ENCODE measurements at regions not wholly inside any gene's neighbourhood (a gene's known extent, or its start where the extent isn't known, plus 50 kb on each side); places are given as distances from the start of the nearest gene placed in this dataset.

- H2AFZ ChIP-seq (ENCODE audit: low read depth, low read length), result no peak overlapping the region
- H3K4ac ChIP-seq (ENCODE audit: low read depth in 1 of 2, low read length in 2 of 2), result no peak overlapping the region
- H3K27ac ChIP-seq (ENCODE audit: low read length, poor library complexity, severe bottlenecking), result no peak overlapping the region
- no peak for DNase-seq
- H3K79me1 ChIP-seq (replicated peaks; ENCODE audit: low read length, poor library complexity, severe bottlenecking), result no peaks in the 10 kb centered on the region
- H3K4me2 ChIP-seq (ENCODE audit: low read length, poor library complexity, severe bottlenecking), result no peak overlapping the region
- H4K8ac ChIP-seq (ENCODE audit: low read length), result no peak overlapping the region
- no peak overlapping the region for H3K4me3 ChIP-seq (ENCODE audit: insufficient read depth in 1 of 2, low read depth in 1 of 2, low read length in 2 of 2)
- no peaks in the 10 kb centered on the region for H3K4me1 ChIP-seq (ENCODE audit: control insufficient read depth, insufficient read depth, low read depth, low read length)
- H2BK12ac ChIP-seq (ENCODE audit: low read length in 2 of 2), result no peak overlapping the region
- no peak overlapping the region for H3K14ac ChIP-seq (ENCODE audit: low read length in 2 of 2)
- no peak overlapping the region for H3K18ac ChIP-seq (ENCODE audit: low read depth in 1 of 2, low read length in 2 of 2)
- no peak overlapping the region for H3K23ac ChIP-seq (ENCODE audit: low read length in 2 of 2)
- WGBS, result 84% methylated on average over 2 of the region's 4 CpGs
- H3K27me3 ChIP-seq (ENCODE audit: control insufficient read depth in 1 of 2, insufficient read depth in 1 of 2, low read length in 2 of 2), result peaks cover 0 to 42% of the 10 kb centered on the region in 2 experiments
- H4K91ac ChIP-seq (ENCODE audit: low read length), result no peak overlapping the region
- H2BK15ac ChIP-seq (ENCODE audit: low read depth, poor library complexity, severe bottlenecking), result no peak overlapping the region
- H2BK5ac ChIP-seq (ENCODE audit: low read depth, low read length, poor library complexity, severe bottlenecking), result no peak overlapping the region
- no peak overlapping the region for H2BK120ac ChIP-seq (ENCODE audit: low read depth, low read length)
- no peaks in the 10 kb centered on the region for H3K36me3 ChIP-seq (ENCODE audit: control insufficient read depth in 1 of 2, insufficient read depth in 2 of 2, low read depth in 1 of 2, low read length in 2 of 2)
- no peaks in the 10 kb centered on the region for H3K9me3 ChIP-seq (ENCODE audit: control insufficient read depth, low read length)
- no peak overlapping the region for H3K9ac ChIP-seq (ENCODE audit: low read length)
- no peak overlapping the region for H2AK5ac ChIP-seq (ENCODE audit: low read length, severe bottlenecking)
Measured at GRCh38 chr1:94345148-94345721, 73.0 kb upstream of the ABCD3 start.

GRCh38 chr1:94342416-94342815 is 75.8 kb upstream of the ABCD3 start:
- no peaks in the 10 kb centered on the region for H3K36me3 ChIP-seq (ENCODE audit: control insufficient read depth in 1 of 2, insufficient read depth in 2 of 2, low read depth in 1 of 2, low read length in 2 of 2)
- H3K4me1 ChIP-seq (ENCODE audit: control insufficient read depth, insufficient read depth, low read depth, low read length), result no peaks in the 10 kb centered on the region
- H2AK5ac ChIP-seq (ENCODE audit: low read length, severe bottlenecking), result no peak overlapping the region
- H3K9ac ChIP-seq (ENCODE audit: low read length), result no peak overlapping the region
- no peaks in the 10 kb centered on the region for H3K9me3 ChIP-seq (ENCODE audit: control insufficient read depth, low read length)
- no peak overlapping the region for H2BK12ac ChIP-seq (ENCODE audit: low read length in 2 of 2)
- H3K27ac ChIP-seq (ENCODE audit: low read length, poor library complexity, severe bottlenecking), result no peak overlapping the region
- no peak overlapping the region for H2BK15ac ChIP-seq (ENCODE audit: low read depth, poor library complexity, severe bottlenecking)
- H3K4me3 ChIP-seq (ENCODE audit: insufficient read depth in 1 of 2, low read depth in 1 of 2, low read length in 2 of 2), result no peak overlapping the region
- H3K23ac ChIP-seq (ENCODE audit: low read length in 2 of 2), result no peak overlapping the region
- H3K79me1 ChIP-seq (replicated peaks; ENCODE audit: low read length, poor library complexity, severe bottlenecking), result no peaks in the 10 kb centered on the region
- H2AFZ ChIP-seq (ENCODE audit: low read depth, low read length), result no peak overlapping the region
- 48% methylated on average over 3 of the region's 3 CpGs for WGBS
- no peak overlapping the region for H3K4me2 ChIP-seq (ENCODE audit: low read length, poor library complexity, severe bottlenecking)
- H3K18ac ChIP-seq (ENCODE audit: low read depth in 1 of 2, low read length in 2 of 2), result no peak overlapping the region
- no peak overlapping the region for H4K8ac ChIP-seq (ENCODE audit: low read length)
- H2BK5ac ChIP-seq (ENCODE audit: low read depth, low read length, poor library complexity, severe bottlenecking), result no peak overlapping the region
- no peak overlapping the region for H3K4ac ChIP-seq (ENCODE audit: low read depth in 1 of 2, low read length in 2 of 2)
- peaks cover 0 to 37% of the 10 kb centered on the region in 2 experiments for H3K27me3 ChIP-seq (ENCODE audit: control insufficient read depth in 1 of 2, insufficient read depth in 1 of 2, low read length in 2 of 2)
- H2BK120ac ChIP-seq (ENCODE audit: low read depth, low read length), result no peak overlapping the region
- no peak overlapping the region for H4K91ac ChIP-seq (ENCODE audit: low read length)
- H3K14ac ChIP-seq (ENCODE audit: low read length in 2 of 2), result no peak overlapping the region
- no peak for DNase-seq

- Histone ChIP-seq H3K4me1 (ENCODE audit: control insufficient read depth, insufficient read depth, low read depth, low read length) (peaks cover 2% of the 10 kb centered on the region), H3K9me3 (ENCODE audit: control insufficient read depth, low read length) (no peaks in the 10 kb centered on the region), H3K18ac (ENCODE audit: low read depth in 1 of 2, low read length in 2 of 2) (no peak overlapping the region), H4K91ac (ENCODE audit: low read length) (no peak overlapping the region), H4K8ac (ENCODE audit: low read length) (no peak overlapping the region), H2AFZ (ENCODE audit: low read depth, low read length) (no peak overlapping the region), H2BK15ac (ENCODE audit: low read depth, poor library complexity, severe bottlenecking) (no peak overlapping the region), H2AK5ac (ENCODE audit: low read length, severe bottlenecking) (no peak overlapping the region), H3K14ac (ENCODE audit: low read length in 2 of 2) (no peak overlapping the region), H3K9ac (ENCODE audit: low read length) (no peak overlapping the region), H3K4me3 (ENCODE audit: insufficient read depth in 1 of 2, low read depth in 1 of 2, low read length in 2 of 2) (no peak overlapping the region), H3K4me2 (ENCODE audit: low read length, poor library complexity, severe bottlenecking) (no peak overlapping the region), H3K79me1 (replicated peaks; ENCODE audit: low read length, poor library complexity, severe bottlenecking) (no peaks in the 10 kb centered on the region), H2BK12ac (ENCODE audit: low read length in 2 of 2) (no peak overlapping the region), H3K27me3 (ENCODE audit: control insufficient read depth in 1 of 2, insufficient read depth in 1 of 2, low read length in 2 of 2) (peaks cover 0 to 35% of the 10 kb centered on the region in 2 experiments), H3K23ac (ENCODE audit: low read length in 2 of 2) (no peak overlapping the region), H2BK5ac (ENCODE audit: low read depth, low read length, poor library complexity, severe bottlenecking) (no peak overlapping the region), H2BK120ac (ENCODE audit: low read depth, low read length) (no peak overlapping the region), H3K36me3 (ENCODE audit: control insufficient read depth in 1 of 2, insufficient read depth in 2 of 2, low read depth in 1 of 2, low read length in 2 of 2) (no peaks in the 10 kb centered on the region), H3K4ac (ENCODE audit: low read depth in 1 of 2, low read length in 2 of 2) (no peak overlapping the region), H3K27ac (ENCODE audit: low read length, poor library complexity, severe bottlenecking) (no peak overlapping the region)
- 87% methylated on average over 8 of the region's 8 CpGs for WGBS
- no peak for DNase-seq
Measured at GRCh38 chr1:94339206-94339927, 78.8 kb upstream of the ABCD3 start.

GRCh38 chr1:94336991-94337390 is 81.2 kb upstream of the ABCD3 start:
- Histone ChIP-seq H3K14ac (ENCODE audit: low read length in 2 of 2) (no peak overlapping the region), H2BK5ac (ENCODE audit: low read depth, low read length, poor library complexity, severe bottlenecking) (no peak overlapping the region), H2BK120ac (ENCODE audit: low read depth, low read length) (no peak overlapping the region), H3K23ac (ENCODE audit: low read length in 2 of 2) (no peak overlapping the region), H3K4me2 (ENCODE audit: low read length, poor library complexity, severe bottlenecking) (no peak overlapping the region), H2BK15ac (ENCODE audit: low read depth, poor library complexity, severe bottlenecking) (no peak overlapping the region), H3K4me3 (ENCODE audit: insufficient read depth in 1 of 2, low read depth in 1 of 2, low read length in 2 of 2) (no peak overlapping the region), H2AK5ac (ENCODE audit: low read length, severe bottlenecking) (no peak overlapping the region), H3K27ac (ENCODE audit: low read length, poor library complexity, severe bottlenecking) (no peak overlapping the region), H4K8ac (ENCODE audit: low read length) (no peak overlapping the region), H3K9me3 (ENCODE audit: control insufficient read depth, low read length) (no peaks in the 10 kb centered on the region), H3K36me3 (ENCODE audit: control insufficient read depth in 1 of 2, insufficient read depth in 2 of 2, low read depth in 1 of 2, low read length in 2 of 2) (no peaks in the 10 kb centered on the region), H3K4me1 (ENCODE audit: control insufficient read depth, insufficient read depth, low read depth, low read length) (peaks cover 8% of the 10 kb centered on the region), H3K9ac (ENCODE audit: low read length) (no peak overlapping the region), H3K4ac (ENCODE audit: low read depth in 1 of 2, low read length in 2 of 2) (no peak overlapping the region), H2AFZ (ENCODE audit: low read depth, low read length) (no peak overlapping the region), H2BK12ac (ENCODE audit: low read length in 2 of 2) (no peak overlapping the region), H3K18ac (ENCODE audit: low read depth in 1 of 2, low read length in 2 of 2) (no peak overlapping the region), H3K79me1 (replicated peaks; ENCODE audit: low read length, poor library complexity, severe bottlenecking) (no peaks in the 10 kb centered on the region), H4K91ac (ENCODE audit: low read length) (no peak overlapping the region), H3K27me3 (ENCODE audit: control insufficient read depth in 1 of 2, insufficient read depth in 1 of 2, low read length in 2 of 2) (peaks cover 0 to 17% of the 10 kb centered on the region in 2 experiments)
- no peak for DNase-seq
- 90% methylated on average over 4 of the region's 4 CpGs for WGBS

Data from mesenchymal stem cell (in vitro differentiated cells and primary cell).